ENCODE measurements at regions not wholly inside any gene's neighbourhood (a gene's known extent, or its start where the extent isn't known, plus 50 kb on each side); places are given as distances from the start of the nearest gene placed in this dataset.

- TF ChIP-seq FLYWCH1 (CRISPR knock-in tag; IDR thresholded peaks at IDR 0.05) (no peak), SP1 (IDR thresholded peaks at IDR 0.05) (no peak), SP1 (CRISPR knock-in tag; IDR thresholded peaks at IDR 0.05) (no peak), E2F2 (CRISPR knock-in tag; IDR thresholded peaks at IDR 0.05; ENCODE audit: borderline replicate concordance) (no peak), ZBTB7B (CRISPR knock-in tag; IDR thresholded peaks at IDR 0.05) (no peak), KLF13 (CRISPR knock-in tag; IDR thresholded peaks at IDR 0.05) (no peak), NFRKB (IDR thresholded peaks at IDR 0.05) (no peak), SOX13 (IDR thresholded peaks at IDR 0.05) (no peak), SOX13 (CRISPR knock-in tag; conservative IDR thresholded peaks at IDR 0.05 in 1 of 2, IDR thresholded peaks at IDR 0.05 in 1 of 2) (no peak), KDM6A (CRISPR knock-in tag; IDR thresholded peaks at IDR 0.05; ENCODE audit: low read depth) (no peak)
- ATAC-seq (no peak), DNase-seq (ENCODE audit: low spot score) (no peak), FAIRE-seq (no peak)
- H3K36me3 ChIP-seq (replicated peaks in 1 of 2; ENCODE audit: control insufficient read depth in 1 of 2, insufficient read depth in 2 of 2, low read length in 2 of 2), result no peaks in the 10 kb centered on the region
- H3K4me3 ChIP-seq (replicated peaks in 1 of 3; ENCODE audit: insufficient read depth in 1 of 3, low read depth in 2 of 3, low read length in 3 of 3), result no peak overlapping the region
- in situ Hi-C loops (cut with HindIII; ENCODE audit: extremely low pct_ligation_motif_present, low pct_unique_long_range_greater_than_20kb) (no loop called here), intact Hi-C loops (cut with micrococcal nuclease; ENCODE audit: unreplicated experiment) (no loop called here)
- no peaks in the 10 kb centered on the region for H4K20me1 ChIP-seq (ENCODE audit: insufficient read depth, low read length)
- no peaks in the 10 kb centered on the region for H3K27me3 ChIP-seq (ENCODE audit: control insufficient read depth in 1 of 2, insufficient read depth in 2 of 2, low read length in 2 of 2)
- H3K4me2 ChIP-seq (ENCODE audit: low read depth, low read length), result no peak overlapping the region
- H3K79me2 ChIP-seq (ENCODE audit: insufficient read depth, low read length), result no peaks in the 10 kb centered on the region
- H3K4me1 ChIP-seq (ENCODE audit: insufficient read depth, low read length), result no peaks in the 10 kb centered on the region
- no peaks in the 10 kb centered on the region for H3K9me3 ChIP-seq (ENCODE audit: low read length)
- no peak overlapping the region for H2AFZ ChIP-seq (ENCODE audit: low read length)
- no TSS peak for BruUV-seq (replicated peaks)
- 0% methylated on average over 2 of the region's 2 CpGs for WGBS (ENCODE audit: low lambda C conversion rate)
- ChIA-PET POLR2A (no interaction called here), CTCF (ENCODE audit: low intra/inter-chr PET ratio, low total read pairs) (no interaction called here)
- H3K9ac ChIP-seq (ENCODE audit: insufficient read depth, low read depth, low read length), result no peak overlapping the region
- no peak overlapping the region for H3K27ac ChIP-seq (ENCODE audit: extremely low read length, insufficient read depth, low read length)
Measured at GRCh38 chr12:66852091-66852490, 173.2 kb upstream of the GRIP1 start.

DNA sequence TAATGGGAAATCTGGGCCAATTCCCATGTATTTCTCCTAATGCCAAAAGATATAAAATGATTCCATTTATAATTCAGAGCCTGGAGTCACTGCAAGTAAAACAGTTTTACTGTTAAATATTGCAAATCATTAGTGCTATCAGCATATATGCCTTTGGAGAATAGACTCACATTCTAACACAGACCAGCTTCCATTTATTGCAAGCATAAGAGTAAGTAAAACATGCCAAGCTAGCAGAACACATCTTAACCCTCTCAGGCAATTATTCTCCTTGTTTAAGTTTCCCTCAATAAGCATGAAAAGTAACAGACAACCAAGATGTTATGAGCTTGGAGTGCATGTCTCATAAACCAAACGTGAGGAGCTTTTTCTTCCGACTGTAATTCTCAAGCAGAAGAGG, 173.9 kb upstream of the GRIP1 start:
- Histone ChIP-seq H3K4me3 (replicated peaks in 1 of 3; ENCODE audit: insufficient read depth in 1 of 3, low read depth in 2 of 3, low read length in 3 of 3) (no peak overlapping the region), H3K9me3 (ENCODE audit: low read length) (no peaks in the 10 kb centered on the region), H4K20me1 (ENCODE audit: insufficient read depth, low read length) (no peaks in the 10 kb centered on the region), H3K27me3 (ENCODE audit: control insufficient read depth in 1 of 2, insufficient read depth in 2 of 2, low read length in 2 of 2) (no peaks in the 10 kb centered on the region), H2AFZ (ENCODE audit: low read length) (no peak overlapping the region), H3K79me2 (ENCODE audit: insufficient read depth, low read length) (no peaks in the 10 kb centered on the region), H3K4me1 (ENCODE audit: insufficient read depth, low read length) (no peaks in the 10 kb centered on the region), H3K4me2 (ENCODE audit: low read depth, low read length) (no peak overlapping the region), H3K27ac (ENCODE audit: extremely low read length, insufficient read depth, low read length) (no peak overlapping the region), H3K36me3 (replicated peaks in 1 of 2; ENCODE audit: control insufficient read depth in 1 of 2, insufficient read depth in 2 of 2, low read length in 2 of 2) (no peaks in the 10 kb centered on the region), H3K9ac (ENCODE audit: insufficient read depth, low read depth, low read length) (no peak overlapping the region)
- in situ Hi-C loops (cut with HindIII; ENCODE audit: extremely low pct_ligation_motif_present, low pct_unique_long_range_greater_than_20kb) (no loop called here), intact Hi-C loops (cut with micrococcal nuclease; ENCODE audit: unreplicated experiment) (no loop called here)
- BruUV-seq (replicated peaks), result no TSS peak
- ChIA-PET CTCF (ENCODE audit: low intra/inter-chr PET ratio, low total read pairs) (no interaction called here), POLR2A (no interaction called here)
- WGBS (ENCODE audit: low lambda C conversion rate), result 17% methylated on average over 2 of the region's 2 CpGs
- DNase-seq (ENCODE audit: low spot score), result no peak
- ATAC-seq, result no peak
- FAIRE-seq, result no peak
- TF ChIP-seq MED1 (CRISPR knock-in tag; IDR thresholded peaks at IDR 0.05), result no peak
- TF ChIP-seq PAWR (CRISPR knock-in tag; IDR thresholded peaks at IDR 0.05; ENCODE audit: borderline replicate concordance), result no peak
- TF ChIP-seq IKZF1 (IDR thresholded peaks at IDR 0.05), result no peak
- no peak for TF ChIP-seq KLF11 (CRISPR knock-in tag; IDR thresholded peaks at IDR 0.05)
- no peak for TF ChIP-seq ZKSCAN8 (CRISPR knock-in tag; IDR thresholded peaks at IDR 0.05; ENCODE audit: borderline replicate concordance)
- no peak for TF ChIP-seq CBX5 (CRISPR knock-in tag; IDR thresholded peaks at IDR 0.05; ENCODE audit: borderline replicate concordance)
- TF ChIP-seq ZFYVE20 (CRISPR knock-in tag; IDR thresholded peaks at IDR 0.05; ENCODE audit: borderline replicate concordance, low read depth), result no peak
- no peak for TF ChIP-seq ZNF34 (CRISPR knock-in tag; IDR thresholded peaks at IDR 0.05; ENCODE audit: borderline replicate concordance)
- TF ChIP-seq ZKSCAN1 (IDR thresholded peaks at IDR 0.05; ENCODE audit: low read length), result no peak
- TF ChIP-seq ZNF720 (CRISPR knock-in tag; IDR thresholded peaks at IDR 0.05), result no peak
- no peak for TF ChIP-seq DBP (CRISPR knock-in tag; IDR thresholded peaks at IDR 0.05; ENCODE audit: not compliant biosample characterization)
- no peak for TF ChIP-seq NFYC (CRISPR knock-in tag; IDR thresholded peaks at IDR 0.05)
- TF ChIP-seq, protein P1, sequence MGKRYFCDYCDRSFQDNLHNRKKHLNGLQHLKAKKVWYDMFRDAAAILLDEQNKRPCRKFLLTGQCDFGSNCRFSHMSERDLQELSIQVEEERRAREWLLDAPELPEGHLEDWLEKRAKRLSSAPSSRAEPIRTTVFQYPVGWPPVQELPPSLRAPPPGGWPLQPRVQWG (CRISPR knock-in tag; IDR thresholded peaks at IDR 0.05; ENCODE audit: borderline replicate concordance, low read depth), result no peak

Measured in HepG2 (cell line).